GM23338 (cell line): ENCODE measurements at regions not wholly inside any gene's neighbourhood (a gene's known extent, or its start where the extent isn't known, plus 50 kb on each side); places are given as distances from the start of the nearest gene placed in this dataset.

ENCODE experiments used
- ATAC-seq: fragments of 200-7000 bp; cut with Tn5 transposase; 3 replicates; pipeline ENCODE4 v1.9.1; 2020
- DNase-seq: peaks from one replicate; pipeline ENCODE4 v3.0.0-alpha.2; 2015; ENCODE audit warnings: low spot score
- H2AFZ ChIP-seq: fragments of 200-600 bp; sonication (generic); 2 replicates; pipeline ENCODE4 v1.8.0; 2016; ENCODE audit warnings: antibody characterized with exemption, mild to moderate bottlenecking, moderate library complexity
- H3F3A ChIP-seq: fragments of 200-600 bp; sonication (generic); replicated peaks from 2 replicates; pipeline ENCODE4 v1.8.0; 2017; ENCODE audit warnings: antibody characterized with exemption, mixed run types, low read depth
- H3K27ac ChIP-seq: fragments of 200-600 bp; sonication (generic); 2 replicates; pipeline ENCODE4 v1.6.1; 2016; ENCODE audit warnings: low read depth
- H3K27me3 ChIP-seq: fragments of 200-600 bp; sonication (generic); 2 replicates; pipeline ENCODE4 v1.8.0; 2016; ENCODE audit warnings: mild to moderate bottlenecking, mixed run types, moderate library complexity; ENCODE audit not compliant: insufficient read depth
- H3K36me3 ChIP-seq: fragments of 200-600 bp; sonication (generic); 2 replicates; pipeline ENCODE4 v1.8.0; 2016; ENCODE audit warnings: mild to moderate bottlenecking; ENCODE audit not compliant: insufficient read depth
- H3K4me1 ChIP-seq: fragments of 200-600 bp; sonication (generic); 2 replicates; pipeline ENCODE4 v1.8.0; 2016; ENCODE audit warnings: mild to moderate bottlenecking, moderate library complexity; ENCODE audit not compliant: insufficient read depth
- H3K4me2 ChIP-seq: fragments of 200-600 bp; sonication (generic); 2 replicates; pipeline ENCODE4 v1.7.1; 2017; ENCODE audit warnings: mixed run types
- H3K4me3 ChIP-seq: fragments of 200-600 bp; sonication (generic); 2 replicates; pipeline ENCODE4 v1.6.1; 2016; ENCODE audit warnings: mixed run types
- H3K79me2 ChIP-seq: fragments of 200-600 bp; sonication (generic); replicated peaks from 2 replicates; pipeline ENCODE4 v1.8.0; 2017; ENCODE audit warnings: mild to moderate bottlenecking; ENCODE audit not compliant: insufficient read depth
- H3K9me2 ChIP-seq: fragments of 200-600 bp; sonication (generic); 2 replicates; pipeline ENCODE4 v1.8.0; 2017; ENCODE audit not compliant: insufficient read depth
- H4K20me1 ChIP-seq: fragments of 200-600 bp; sonication (generic); replicated peaks from 2 replicates; pipeline ENCODE4 v1.8.0; 2017; ENCODE audit warnings: mild to moderate bottlenecking; ENCODE audit not compliant: insufficient read depth
- H3K27ac Mint-ChIP-seq: 2 replicates; pipeline ENCODE4 v1.8.0; 2020; ENCODE audit warnings: inconsistent platforms, mild to moderate bottlenecking, moderate library complexity, mixed read lengths
- H3K27me3 Mint-ChIP-seq: 3 replicates; pipeline ENCODE4 v1.8.0; 2022; ENCODE audit warnings: low read depth, mild to moderate bottlenecking, moderate library complexity, mixed read lengths, inconsistent platforms; ENCODE audit not compliant: insufficient read depth, poor library complexity
- H3K36me3 Mint-ChIP-seq: 3 replicates; pipeline ENCODE4 v1.8.0; 2021; ENCODE audit warnings: low read depth, mild to moderate bottlenecking, inconsistent platforms, moderate library complexity, mixed read lengths
- H3K4me1 Mint-ChIP-seq: 3 replicates; pipeline ENCODE4 v1.8.0; 2020; ENCODE audit warnings: mild to moderate bottlenecking, inconsistent platforms, mixed read lengths
- H3K4me3 Mint-ChIP-seq: 3 replicates; pipeline ENCODE4 v1.8.0; 2021; ENCODE audit warnings: moderate library complexity, mild to moderate bottlenecking, inconsistent platforms, mixed read lengths
- H3K9me3 Mint-ChIP-seq: 3 replicates; pipeline ENCODE4 v1.8.0; 2020; ENCODE audit warnings: moderate library complexity, mild to moderate bottlenecking, inconsistent platforms, mixed read lengths
- CREB1 ChIP-seq: fragments of 250-450 bp; sonication (Bioruptor Pico); IDR thresholded peaks from 2 replicates; pipeline ENCODE4 v1.5.0; 2020; ENCODE audit warnings: low read depth, mild to moderate bottlenecking, moderate library complexity
- ETS1 ChIP-seq: IDR thresholded peaks from 2 replicates; pipeline ENCODE4 v1.6.1; 2016; ENCODE audit warnings: antibody characterized with exemption
- EZH2 ChIP-seq: fragments of 200-600 bp; sonication (generic); IDR thresholded peaks from one replicate; pipeline ENCODE4 v1.8.0; 2017; ENCODE audit warnings: antibody characterized with exemption, mild to moderate bottlenecking, low read depth; ENCODE audit not compliant: unreplicated experiment
- EZH2phosphoT487 ChIP-seq: fragments of 200-600 bp; sonication (generic); IDR thresholded peaks from one replicate; pipeline ENCODE4 v1.8.1; 2018; ENCODE audit warnings: antibody characterized with exemption; ENCODE audit not compliant: unreplicated experiment
- JUNB ChIP-seq: IDR thresholded peaks from one replicate; pipeline ENCODE4 v1.6.1; 2016; ENCODE audit warnings: antibody characterized with exemption; ENCODE audit not compliant: unreplicated experiment
- NANOG ChIP-seq: IDR thresholded peaks from 2 replicates; pipeline ENCODE4 v1.6.1; 2016; ENCODE audit warnings: antibody characterized with exemption, borderline replicate concordance
- POLR2AphosphoS5 ChIP-seq: IDR thresholded peaks from 2 replicates; pipeline ENCODE4 v1.6.1; 2016; ENCODE audit warnings: antibody characterized with exemption, low read depth
- STAT1 ChIP-seq: IDR thresholded peaks from one replicate; pipeline ENCODE4 v1.6.1; 2016; ENCODE audit warnings: antibody characterized with exemption; ENCODE audit not compliant: unreplicated experiment
- ZNF114 ChIP-seq: fragments of 250-450 bp; sonication (Bioruptor Pico); IDR thresholded peaks from 2 replicates; pipeline ENCODE4 v1.5.0; 2020; ENCODE audit warnings: mild to moderate bottlenecking, moderate library complexity
- ZNF331 ChIP-seq: fragments of 250-450 bp; sonication (Bioruptor Pico); IDR thresholded peaks from 2 replicates; pipeline ENCODE4 v1.5.0; 2020; ENCODE audit warnings: low read depth, mild to moderate bottlenecking, moderate library complexity
- TF ChIP-seq, protein P1 (sequence below), 2 experiments: fragments of 200-600 bp in 1 of 2; sonication (generic) in 1 of 2; conservative IDR thresholded peaks; 2 replicates each; pipeline versions ENCODE4 v1.5.1 to v1.6.1; 2016 to 2017; ENCODE audit warnings: antibody characterized with exemption in 2 of 2, low read depth in 2 of 2, mild to moderate bottlenecking in 2 of 2, moderate library complexity in 1 of 2
- TF ChIP-seq, protein P2 (sequence below): fragments of 250-450 bp; sonication (Bioruptor Pico); IDR thresholded peaks from 2 replicates; pipeline ENCODE4 v1.5.0; 2020; ENCODE audit warnings: mild to moderate bottlenecking, moderate library complexity
- TF ChIP-seq, protein P3 (sequence below): IDR thresholded peaks from one replicate; pipeline ENCODE4 v1.6.1; 2018; ENCODE audit warnings: antibody characterized with exemption; ENCODE audit not compliant: unreplicated experiment

GRCh38 chr5:122547219-122547618 is 227.7 kb upstream of the SNX2 start:
- no peaks in the 10 kb centered on the region for H3K79me2 ChIP-seq
- no peaks in the 10 kb centered on the region for H3K27me3 Mint-ChIP-seq
- TF ChIP-seq, protein P1, sequence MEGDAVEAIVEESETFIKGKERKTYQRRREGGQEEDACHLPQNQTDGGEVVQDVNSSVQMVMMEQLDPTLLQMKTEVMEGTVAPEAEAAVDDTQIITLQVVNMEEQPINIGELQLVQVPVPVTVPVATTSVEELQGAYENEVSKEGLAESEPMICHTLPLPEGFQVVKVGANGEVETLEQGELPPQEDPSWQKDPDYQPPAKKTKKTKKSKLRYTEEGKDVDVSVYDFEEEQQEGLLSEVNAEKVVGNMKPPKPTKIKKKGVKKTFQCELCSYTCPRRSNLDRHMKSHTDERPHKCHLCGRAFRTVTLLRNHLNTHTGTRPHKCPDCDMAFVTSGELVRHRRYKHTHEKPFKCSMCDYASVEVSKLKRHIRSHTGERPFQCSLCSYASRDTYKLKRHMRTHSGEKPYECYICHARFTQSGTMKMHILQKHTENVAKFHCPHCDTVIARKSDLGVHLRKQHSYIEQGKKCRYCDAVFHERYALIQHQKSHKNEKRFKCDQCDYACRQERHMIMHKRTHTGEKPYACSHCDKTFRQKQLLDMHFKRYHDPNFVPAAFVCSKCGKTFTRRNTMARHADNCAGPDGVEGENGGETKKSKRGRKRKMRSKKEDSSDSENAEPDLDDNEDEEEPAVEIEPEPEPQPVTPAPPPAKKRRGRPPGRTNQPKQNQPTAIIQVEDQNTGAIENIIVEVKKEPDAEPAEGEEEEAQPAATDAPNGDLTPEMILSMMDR (conservative IDR thresholded peaks at IDR 0.05; ENCODE audit: low read depth in 2 of 2), result no peak
- TF ChIP-seq ZNF114, result no peak
- TF ChIP-seq STAT1, result no peak
- no peak for TF ChIP-seq JUNB
- no peak for TF ChIP-seq ZNF331 (CRISPR knock-in tag)
- TF ChIP-seq, protein P2, sequence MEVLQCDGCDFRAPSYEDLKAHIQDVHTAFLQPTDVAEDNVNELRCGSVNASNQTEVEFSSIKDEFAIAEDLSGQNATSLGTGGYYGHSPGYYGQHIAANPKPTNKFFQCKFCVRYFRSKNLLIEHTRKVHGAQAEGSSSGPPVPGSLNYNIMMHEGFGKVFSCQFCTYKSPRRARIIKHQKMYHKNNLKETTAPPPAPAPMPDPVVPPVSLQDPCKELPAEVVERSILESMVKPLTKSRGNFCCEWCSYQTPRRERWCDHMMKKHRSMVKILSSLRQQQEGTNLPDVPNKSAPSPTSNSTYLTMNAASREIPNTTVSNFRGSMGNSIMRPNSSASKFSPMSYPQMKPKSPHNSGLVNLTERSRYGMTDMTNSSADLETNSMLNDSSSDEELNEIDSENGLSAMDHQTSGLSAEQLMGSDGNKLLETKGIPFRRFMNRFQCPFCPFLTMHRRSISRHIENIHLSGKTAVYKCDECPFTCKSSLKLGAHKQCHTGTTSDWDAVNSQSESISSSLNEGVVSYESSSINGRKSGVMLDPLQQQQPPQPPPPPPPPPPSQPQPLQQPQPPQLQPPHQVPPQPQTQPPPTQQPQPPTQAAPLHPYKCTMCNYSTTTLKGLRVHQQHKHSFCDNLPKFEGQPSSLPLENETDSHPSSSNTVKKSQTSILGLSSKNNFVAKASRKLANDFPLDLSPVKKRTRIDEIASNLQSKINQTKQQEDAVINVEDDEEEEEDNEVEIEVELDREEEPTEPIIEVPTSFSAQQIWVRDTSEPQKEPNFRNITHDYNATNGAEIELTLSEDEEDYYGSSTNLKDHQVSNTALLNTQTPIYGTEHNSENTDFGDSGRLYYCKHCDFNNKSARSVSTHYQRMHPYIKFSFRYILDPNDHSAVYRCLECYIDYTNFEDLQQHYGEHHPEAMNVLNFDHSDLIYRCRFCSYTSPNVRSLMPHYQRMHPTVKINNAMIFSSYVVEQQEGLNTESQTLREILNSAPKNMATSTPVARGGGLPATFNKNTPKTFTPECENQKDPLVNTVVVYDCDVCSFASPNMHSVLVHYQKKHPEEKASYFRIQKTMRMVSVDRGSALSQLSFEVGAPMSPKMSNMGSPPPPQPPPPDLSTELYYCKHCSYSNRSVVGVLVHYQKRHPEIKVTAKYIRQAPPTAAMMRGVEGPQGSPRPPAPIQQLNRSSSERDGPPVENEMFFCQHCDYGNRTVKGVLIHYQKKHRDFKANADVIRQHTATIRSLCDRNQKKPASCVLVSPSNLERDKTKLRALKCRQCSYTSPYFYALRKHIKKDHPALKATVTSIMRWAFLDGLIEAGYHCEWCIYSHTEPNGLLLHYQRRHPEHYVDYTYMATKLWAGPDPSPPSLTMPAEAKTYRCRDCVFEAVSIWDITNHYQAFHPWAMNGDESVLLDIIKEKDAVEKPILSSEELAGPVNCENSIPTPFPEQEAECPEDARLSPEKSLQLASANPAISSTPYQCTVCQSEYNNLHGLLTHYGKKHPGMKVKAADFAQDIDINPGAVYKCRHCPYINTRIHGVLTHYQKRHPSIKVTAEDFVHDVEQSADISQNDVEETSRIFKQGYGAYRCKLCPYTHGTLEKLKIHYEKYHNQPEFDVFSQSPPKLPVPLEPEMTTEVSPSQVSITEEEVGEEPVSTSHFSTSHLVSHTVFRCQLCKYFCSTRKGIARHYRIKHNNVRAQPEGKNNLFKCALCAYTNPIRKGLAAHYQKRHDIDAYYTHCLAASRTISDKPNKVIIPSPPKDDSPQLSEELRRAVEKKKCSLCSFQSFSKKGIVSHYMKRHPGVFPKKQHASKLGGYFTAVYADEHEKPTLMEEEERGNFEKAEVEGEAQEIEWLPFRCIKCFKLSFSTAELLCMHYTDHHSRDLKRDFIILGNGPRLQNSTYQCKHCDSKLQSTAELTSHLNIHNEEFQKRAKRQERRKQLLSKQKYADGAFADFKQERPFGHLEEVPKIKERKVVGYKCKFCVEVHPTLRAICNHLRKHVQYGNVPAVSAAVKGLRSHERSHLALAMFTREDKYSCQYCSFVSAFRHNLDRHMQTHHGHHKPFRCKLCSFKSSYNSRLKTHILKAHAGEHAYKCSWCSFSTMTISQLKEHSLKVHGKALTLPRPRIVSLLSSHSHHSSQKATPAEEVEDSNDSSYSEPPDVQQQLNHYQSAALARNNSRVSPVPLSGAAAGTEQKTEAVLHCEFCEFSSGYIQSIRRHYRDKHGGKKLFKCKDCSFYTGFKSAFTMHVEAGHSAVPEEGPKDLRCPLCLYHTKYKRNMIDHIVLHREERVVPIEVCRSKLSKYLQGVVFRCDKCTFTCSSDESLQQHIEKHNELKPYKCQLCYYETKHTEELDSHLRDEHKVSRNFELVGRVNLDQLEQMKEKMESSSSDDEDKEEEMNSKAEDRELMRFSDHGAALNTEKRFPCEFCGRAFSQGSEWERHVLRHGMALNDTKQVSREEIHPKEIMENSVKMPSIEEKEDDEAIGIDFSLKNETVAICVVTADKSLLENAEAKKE (CRISPR knock-in tag), result no peak
- no peak for TF ChIP-seq EZH2phosphoT487
- TF ChIP-seq EZH2, result no peak
- TF ChIP-seq ETS1, result no peak
- no peak for TF ChIP-seq POLR2AphosphoS5
- no peak for TF ChIP-seq NANOG
- TF ChIP-seq, protein P3, sequence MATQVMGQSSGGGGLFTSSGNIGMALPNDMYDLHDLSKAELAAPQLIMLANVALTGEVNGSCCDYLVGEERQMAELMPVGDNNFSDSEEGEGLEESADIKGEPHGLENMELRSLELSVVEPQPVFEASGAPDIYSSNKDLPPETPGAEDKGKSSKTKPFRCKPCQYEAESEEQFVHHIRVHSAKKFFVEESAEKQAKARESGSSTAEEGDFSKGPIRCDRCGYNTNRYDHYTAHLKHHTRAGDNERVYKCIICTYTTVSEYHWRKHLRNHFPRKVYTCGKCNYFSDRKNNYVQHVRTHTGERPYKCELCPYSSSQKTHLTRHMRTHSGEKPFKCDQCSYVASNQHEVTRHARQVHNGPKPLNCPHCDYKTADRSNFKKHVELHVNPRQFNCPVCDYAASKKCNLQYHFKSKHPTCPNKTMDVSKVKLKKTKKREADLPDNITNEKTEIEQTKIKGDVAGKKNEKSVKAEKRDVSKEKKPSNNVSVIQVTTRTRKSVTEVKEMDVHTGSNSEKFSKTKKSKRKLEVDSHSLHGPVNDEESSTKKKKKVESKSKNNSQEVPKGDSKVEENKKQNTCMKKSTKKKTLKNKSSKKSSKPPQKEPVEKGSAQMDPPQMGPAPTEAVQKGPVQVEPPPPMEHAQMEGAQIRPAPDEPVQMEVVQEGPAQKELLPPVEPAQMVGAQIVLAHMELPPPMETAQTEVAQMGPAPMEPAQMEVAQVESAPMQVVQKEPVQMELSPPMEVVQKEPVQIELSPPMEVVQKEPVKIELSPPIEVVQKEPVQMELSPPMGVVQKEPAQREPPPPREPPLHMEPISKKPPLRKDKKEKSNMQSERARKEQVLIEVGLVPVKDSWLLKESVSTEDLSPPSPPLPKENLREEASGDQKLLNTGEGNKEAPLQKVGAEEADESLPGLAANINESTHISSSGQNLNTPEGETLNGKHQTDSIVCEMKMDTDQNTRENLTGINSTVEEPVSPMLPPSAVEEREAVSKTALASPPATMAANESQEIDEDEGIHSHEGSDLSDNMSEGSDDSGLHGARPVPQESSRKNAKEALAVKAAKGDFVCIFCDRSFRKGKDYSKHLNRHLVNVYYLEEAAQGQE, result no peak
- no peak for TF ChIP-seq CREB1 (CRISPR knock-in tag)
- H3K4me3 ChIP-seq, result no peak overlapping the region
- no peaks in the 10 kb centered on the region for H3K9me3 Mint-ChIP-seq
- H3K4me1 Mint-ChIP-seq, result peaks cover 7% of the 10 kb centered on the region
- no peaks in the 10 kb centered on the region for H3F3A ChIP-seq
- no peak overlapping the region for H3K27ac Mint-ChIP-seq
- H3K4me1 ChIP-seq, result peaks cover 15% of the 10 kb centered on the region; the same call in 1 of the 2 replicates
- DNase-seq (no peak), ATAC-seq (no peak)
- H3K4me3 Mint-ChIP-seq, result no peak overlapping the region
- H2AFZ ChIP-seq, result no peak overlapping the region
- no peak overlapping the region for H3K27ac ChIP-seq
- H3K36me3 ChIP-seq, result no peaks in the 10 kb centered on the region
- no peaks in the 10 kb centered on the region for H3K36me3 Mint-ChIP-seq
- H3K9me2 ChIP-seq, result no peaks in the 10 kb centered on the region
- no peak overlapping the region for H3K4me2 ChIP-seq
- H3K27me3 ChIP-seq, result no peaks in the 10 kb centered on the region
- H4K20me1 ChIP-seq, result no peaks in the 10 kb centered on the region
